GM19025 (cell line): ENCODE measurements at regions not wholly inside any gene's neighbourhood (a gene's known extent, or its start where the extent isn't known, plus 50 kb on each side); places are given as distances from the start of the nearest gene placed in this dataset.
"Not testable (repeated sequence)": the region's sequence is repeated elsewhere in the genome, so short reads cannot be mapped to it uniquely, and the experiment has no call there.

ENCODE experiments used
- ATAC-seq: cut with Tn5 transposase; IDR thresholded peaks from one replicate; pipeline ENCODE4 v1.9.1; 2021; ENCODE audit warnings: mild to moderate bottlenecking, low read depth, moderate library complexity; ENCODE audit not compliant: unreplicated experiment

DNA sequence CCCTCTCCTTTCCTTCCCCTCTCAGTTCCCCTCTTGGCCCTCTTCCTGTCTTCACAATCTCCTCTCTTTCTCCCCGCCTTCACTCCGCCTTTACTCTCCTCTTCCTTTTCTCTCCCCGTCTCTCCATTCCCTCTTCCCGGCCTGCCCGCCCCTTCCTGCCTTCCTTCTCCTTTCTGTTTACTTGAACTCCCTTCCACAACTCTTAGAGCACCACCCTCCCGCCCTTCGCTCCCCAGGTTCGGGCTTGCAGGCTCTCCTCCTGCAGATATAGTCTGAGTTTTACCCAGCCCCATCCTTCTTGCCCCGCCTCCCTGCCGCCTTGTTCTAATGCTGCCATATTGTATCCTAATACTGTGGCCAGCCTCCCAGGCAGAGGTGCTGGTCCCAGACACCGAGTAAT lies 201.5 kb upstream of the N4BP1 start:
- ATAC-seq: no peak

DNA sequence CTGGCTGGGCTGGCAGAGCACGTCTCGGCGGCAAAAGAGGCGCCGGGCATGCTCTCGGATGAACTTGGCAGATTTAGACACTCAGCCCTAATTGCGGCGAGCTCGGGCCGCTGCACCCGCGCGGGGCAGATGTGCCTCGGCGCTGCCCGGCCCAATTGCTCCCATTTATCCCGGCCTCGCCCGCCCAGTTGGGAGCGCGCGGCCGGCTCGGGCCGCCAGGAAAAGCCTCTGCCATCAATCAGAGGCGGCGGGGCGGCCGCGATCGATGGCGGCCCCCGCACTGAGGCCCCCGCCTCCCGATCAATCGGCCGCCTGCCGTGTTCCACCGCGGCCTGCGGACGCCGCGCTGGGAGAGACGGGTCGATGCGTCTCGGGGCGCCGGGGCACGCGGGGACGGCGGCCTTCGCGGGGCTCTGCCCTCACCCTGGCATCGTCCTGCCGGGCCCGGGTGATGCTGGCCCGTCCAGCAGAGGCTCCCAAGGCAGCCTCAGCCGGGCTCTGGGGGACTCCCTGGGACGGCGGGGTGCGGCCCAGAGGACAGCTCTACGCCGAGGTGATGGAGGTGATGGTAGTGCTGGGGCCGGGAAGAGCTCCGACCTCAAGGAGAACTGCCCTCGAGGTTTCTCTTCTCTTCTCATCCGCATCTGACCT lies 200.9 kb upstream of the N4BP1 start:
- ATAC-seq: no peak

GRCh38 chr16:48810436-48810802 lies 200.4 kb upstream of the N4BP1 start:
- ATAC-seq: no peak

GRCh38 chr16:48790151-48790550 lies 180.2 kb upstream of the N4BP1 start:
- no peak for ATAC-seq

DNA sequence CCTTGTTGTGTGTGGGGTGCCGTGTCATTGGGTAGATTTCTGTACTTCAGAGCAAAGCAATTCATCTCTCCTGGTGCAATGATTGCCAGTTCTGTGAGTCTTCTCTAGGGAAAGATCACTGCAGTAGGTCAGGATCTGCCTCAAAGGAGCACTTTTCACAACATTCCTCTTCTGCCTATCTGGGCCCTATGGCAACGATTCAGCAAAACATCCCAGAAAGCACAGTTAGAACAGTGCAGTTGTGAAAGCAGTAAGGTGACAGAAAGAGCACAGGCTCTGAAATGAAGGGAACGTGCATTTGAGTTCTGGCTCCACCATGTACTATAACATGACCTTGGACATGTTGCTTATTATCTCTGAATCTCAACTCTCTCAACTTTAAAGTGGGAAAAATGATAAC lies 178.5 kb upstream of the N4BP1 start:
- no peak for ATAC-seq

DNA sequence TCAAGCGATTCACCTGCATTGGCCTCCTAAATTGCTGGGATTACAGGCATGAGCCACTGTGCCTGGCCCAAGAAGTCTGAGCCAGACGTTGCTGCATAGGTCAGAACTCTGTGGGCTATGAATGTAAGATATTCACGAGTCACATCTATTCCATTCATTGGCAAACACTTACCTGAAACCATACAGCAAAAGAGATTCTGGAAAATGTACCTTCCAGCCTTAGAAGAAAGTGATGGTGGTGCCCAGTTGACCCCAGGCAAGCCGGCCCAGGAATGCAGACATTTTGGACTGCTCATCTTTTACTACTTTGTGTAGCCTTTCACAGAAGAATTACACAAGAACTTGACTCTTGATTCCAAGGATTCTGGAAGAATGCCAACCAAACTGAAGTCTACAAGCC lies 135.6 kb upstream of the N4BP1 start:
- no peak for ATAC-seq

DNA sequence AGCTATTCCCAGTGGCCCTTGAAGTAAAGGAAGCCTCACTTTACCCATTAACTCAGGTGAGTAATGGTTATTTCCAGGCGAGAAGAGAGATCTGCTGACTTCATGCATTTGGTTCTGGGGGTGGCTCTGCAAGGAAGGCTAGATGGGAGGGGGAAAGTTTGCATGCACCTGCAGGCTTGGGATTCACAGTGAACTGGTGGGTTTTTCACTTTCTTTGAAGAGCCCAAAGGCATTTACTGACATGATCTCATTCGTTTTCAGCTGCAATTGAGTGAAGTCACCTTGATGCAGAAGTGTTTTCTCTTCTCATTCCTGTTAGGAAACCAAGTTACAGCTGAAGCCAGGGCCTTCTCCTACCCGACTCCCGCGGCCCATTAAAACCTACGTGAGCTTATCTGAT lies 131.0 kb upstream of the N4BP1 start:
- no peak for ATAC-seq

GRCh38 chr16:48734220-48734619 lies 124.2 kb upstream of the N4BP1 start:
- ATAC-seq: no peak

GRCh38 chr16:48704710-48705109 lies 94.7 kb upstream of the N4BP1 start:
- no peak for ATAC-seq

DNA sequence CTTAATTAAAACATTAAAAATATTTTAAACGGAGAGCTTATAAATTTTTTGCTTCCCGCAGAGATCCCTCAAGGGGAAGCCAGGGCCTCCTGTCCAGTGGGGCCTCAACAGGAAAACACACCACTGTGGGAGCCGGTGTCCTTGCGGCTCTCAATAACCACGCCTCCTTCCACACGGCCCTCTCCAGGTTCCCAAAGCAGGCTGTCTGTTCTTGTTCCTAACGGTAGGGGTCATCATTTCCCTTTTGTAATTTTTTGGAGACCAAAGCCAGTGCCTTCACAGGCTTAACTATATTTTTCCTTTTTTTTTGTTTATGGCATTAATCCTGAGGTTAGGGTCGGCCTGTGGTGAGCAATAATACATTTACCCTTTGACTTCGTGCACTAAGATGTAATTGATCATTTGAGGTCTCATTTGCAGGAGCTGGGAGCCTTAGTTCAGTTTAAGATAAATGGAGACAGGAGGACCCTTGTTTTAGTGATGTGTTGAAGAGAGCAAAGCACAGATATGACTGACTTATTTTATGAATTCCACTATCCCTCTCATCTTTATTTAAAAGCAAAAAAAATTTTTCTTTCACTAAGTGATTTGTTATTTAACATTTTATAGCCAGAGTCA lies 77.5 kb upstream of the N4BP1 start:
- ATAC-seq: no peak

DNA sequence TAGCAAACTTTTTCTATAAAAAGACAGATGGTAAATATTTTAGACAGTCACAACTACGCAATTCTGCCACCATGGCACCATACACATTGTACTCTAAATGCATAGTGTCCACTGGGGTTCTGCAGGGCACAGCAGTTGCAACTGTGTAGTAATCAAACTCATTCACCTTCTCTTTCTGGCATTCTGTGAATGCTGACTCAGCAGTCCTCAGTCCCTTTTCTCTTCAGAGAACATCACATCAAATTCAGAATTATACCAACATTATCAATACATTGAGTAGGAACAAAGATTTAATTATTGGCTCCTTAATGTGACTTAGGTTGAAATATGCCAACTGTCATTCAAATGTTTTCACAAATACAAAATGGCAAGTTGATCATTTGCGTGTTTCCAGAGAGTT lies 74.2 kb upstream of the N4BP1 start:
- ATAC-seq: no peak

DNA sequence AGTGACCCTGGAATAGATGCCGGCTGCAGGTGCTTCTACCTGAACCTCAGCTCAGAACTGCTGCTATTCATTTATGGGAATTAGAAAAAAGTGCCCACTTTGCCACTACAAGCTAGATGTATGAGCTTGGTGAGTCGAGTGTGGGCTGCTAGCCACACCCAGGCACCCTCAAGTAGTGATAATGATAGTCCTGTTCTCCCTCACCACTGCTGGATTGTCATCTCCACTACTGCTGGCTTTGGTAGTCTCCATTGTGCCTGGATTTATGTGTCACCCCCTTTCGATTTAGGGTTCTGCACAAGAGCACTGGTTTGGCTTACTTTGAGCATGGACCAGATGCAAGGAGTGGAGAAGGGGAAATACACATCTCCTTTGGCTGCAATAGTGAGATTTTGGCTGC lies 73.0 kb upstream of the N4BP1 start:
- ATAC-seq: no peak

GRCh38 chr16:48681520-48681919 lies 71.5 kb upstream of the N4BP1 start:
- no peak for ATAC-seq

GRCh38 chr16:48680881-48681280 lies 70.9 kb upstream of the N4BP1 start:
- ATAC-seq: no peak

DNA sequence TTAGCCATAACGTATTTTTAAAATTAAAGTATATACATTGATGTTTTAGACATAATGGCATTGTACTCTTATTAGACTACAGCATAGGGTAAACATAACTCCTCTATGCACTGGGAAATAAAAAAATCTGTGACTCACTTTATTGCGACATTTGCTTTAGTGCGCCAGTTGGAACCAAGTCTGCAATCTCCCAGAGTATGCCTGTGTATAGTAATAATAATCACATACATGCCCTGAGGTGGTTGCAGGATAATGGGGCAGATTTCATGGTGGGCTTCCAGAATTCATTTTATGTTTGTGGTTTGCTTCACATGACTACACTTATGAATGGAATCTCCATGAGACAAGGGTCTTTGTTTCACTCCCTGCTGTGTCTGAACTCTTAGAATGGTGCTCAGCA lies 66.9 kb upstream of the N4BP1 start:
- no peak for ATAC-seq

GRCh38 chr16:48668184-48668583 lies 58.2 kb upstream of the N4BP1 start:
- not testable (repeated sequence) for ATAC-seq

DNA sequence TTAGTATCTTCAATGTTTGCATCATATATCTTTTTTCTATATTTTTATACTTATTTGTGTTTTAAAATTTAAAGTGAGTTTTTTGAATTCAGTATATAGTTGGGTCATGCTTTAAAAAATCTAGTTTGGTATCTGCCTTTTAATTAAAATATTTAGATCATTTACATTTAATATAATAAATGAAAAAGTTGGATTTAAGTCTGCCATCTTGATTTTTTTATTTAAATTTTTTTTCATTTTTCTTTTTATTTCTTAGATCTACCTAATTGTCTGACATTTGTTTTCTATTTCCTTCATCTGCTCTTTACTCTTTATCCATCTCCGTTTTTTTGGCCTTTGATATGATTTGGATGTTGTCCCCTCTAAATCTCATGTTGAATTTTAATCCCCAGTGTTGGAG lies 50.0 kb upstream of the N4BP1 start:
- no peak for ATAC-seq
